DND-41 (cell line): ENCODE measurements at regions not wholly inside any gene's neighbourhood (a gene's known extent, or its start where the extent isn't known, plus 50 kb on each side); places are given as distances from the start of the nearest gene placed in this dataset.

ENCODE experiments used
- EZH2 ChIP-seq: IDR thresholded peaks from 3 replicates; pipeline ENCODE4 v1.6.1; 2012; ENCODE audit warnings: borderline replicate concordance, low read depth, mild to moderate bottlenecking, moderate library complexity, low read length, inconsistent platforms; ENCODE audit not compliant: severe bottlenecking
- TF ChIP-seq, protein P1 (sequence below): IDR thresholded peaks from 2 replicates; pipeline ENCODE4 v1.5.1; 2012; ENCODE audit warnings: borderline replicate concordance, low read length, moderate library complexity, mild to moderate bottlenecking; ENCODE audit not compliant: poor library complexity, severe bottlenecking; ENCODE audit errors: extremely low read depth

GRCh38 chr5:4855036-4855435 is 285.1 kb upstream of the ADAMTS16 start:
- no peak for TF ChIP-seq EZH2
- TF ChIP-seq, protein P1, sequence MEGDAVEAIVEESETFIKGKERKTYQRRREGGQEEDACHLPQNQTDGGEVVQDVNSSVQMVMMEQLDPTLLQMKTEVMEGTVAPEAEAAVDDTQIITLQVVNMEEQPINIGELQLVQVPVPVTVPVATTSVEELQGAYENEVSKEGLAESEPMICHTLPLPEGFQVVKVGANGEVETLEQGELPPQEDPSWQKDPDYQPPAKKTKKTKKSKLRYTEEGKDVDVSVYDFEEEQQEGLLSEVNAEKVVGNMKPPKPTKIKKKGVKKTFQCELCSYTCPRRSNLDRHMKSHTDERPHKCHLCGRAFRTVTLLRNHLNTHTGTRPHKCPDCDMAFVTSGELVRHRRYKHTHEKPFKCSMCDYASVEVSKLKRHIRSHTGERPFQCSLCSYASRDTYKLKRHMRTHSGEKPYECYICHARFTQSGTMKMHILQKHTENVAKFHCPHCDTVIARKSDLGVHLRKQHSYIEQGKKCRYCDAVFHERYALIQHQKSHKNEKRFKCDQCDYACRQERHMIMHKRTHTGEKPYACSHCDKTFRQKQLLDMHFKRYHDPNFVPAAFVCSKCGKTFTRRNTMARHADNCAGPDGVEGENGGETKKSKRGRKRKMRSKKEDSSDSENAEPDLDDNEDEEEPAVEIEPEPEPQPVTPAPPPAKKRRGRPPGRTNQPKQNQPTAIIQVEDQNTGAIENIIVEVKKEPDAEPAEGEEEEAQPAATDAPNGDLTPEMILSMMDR, result no peak
